HG02938 (cell line): ENCODE measurements at regions not wholly inside any gene's neighbourhood (a gene's known extent, or its start where the extent isn't known, plus 50 kb on each side); places are given as distances from the start of the nearest gene placed in this dataset.
"Not testable (repeated sequence)": the region's sequence is repeated elsewhere in the genome, so short reads cannot be mapped to it uniquely, and the experiment has no call there.

Source experiments
- ATAC-seq: cut with Tn5 transposase; IDR thresholded peaks from one replicate; pipeline ENCODE4 v1.9.1; 2021; ENCODE audit warnings: mild to moderate bottlenecking, moderate library complexity; ENCODE audit not compliant: unreplicated experiment

DNA sequence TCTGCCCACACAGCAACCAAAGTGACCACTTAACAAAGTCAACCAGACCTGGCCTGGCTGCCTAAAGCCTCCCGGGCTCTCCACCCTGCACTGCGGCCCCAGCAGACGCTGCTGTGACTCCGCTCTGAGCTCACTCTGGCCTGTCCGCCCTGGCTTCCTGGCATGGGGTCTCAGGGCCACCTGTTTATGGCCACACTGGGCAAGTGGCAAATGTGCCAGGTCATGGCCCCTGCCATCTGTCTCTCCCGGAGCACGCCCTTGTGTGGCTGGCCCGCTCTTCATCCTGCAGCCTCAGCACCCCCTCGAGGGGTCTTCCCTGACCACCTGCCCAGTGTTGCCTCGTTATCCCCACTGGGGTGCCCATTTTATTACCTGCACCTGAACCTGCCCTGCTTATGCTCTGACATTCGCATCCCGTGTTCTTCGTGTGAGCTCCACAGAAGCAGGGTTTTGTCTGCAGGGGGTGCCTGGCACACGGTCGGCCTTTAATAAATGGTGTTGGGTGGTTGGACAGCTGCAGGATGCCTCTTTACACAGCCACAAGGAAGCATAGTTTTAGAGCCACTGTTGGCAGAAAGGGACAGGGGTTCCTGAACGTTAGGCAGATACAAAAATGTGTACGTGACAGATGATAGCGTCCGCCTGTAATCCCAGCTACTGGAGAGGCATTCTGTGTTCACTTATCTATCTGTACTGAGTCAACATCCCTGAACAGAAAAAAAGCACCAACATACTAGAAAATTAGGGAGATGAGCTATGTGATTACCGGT lies 785.6 kb downstream of the TBC1D22A start:
- no peak for ATAC-seq

DNA sequence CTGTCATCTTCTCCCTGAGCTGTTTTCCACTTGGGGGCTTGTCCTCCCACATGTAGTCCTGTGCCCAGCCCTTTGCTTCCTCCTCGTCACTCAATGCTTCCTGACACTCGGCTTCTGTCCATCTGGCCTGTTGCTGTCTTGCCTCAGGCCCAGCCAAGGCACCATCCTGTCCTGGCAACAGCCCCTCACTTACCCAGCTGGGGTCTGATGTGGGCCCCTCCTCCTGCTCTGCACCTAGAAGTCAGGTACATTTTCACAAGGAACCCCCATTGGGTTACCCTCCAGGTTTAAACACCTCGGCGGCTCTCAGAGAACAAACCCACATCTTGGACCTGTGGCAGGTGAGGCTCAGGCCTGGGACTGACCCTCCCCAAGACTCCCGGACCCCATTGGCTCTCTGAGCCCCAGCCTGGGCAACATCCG lies 784.8 kb downstream of the TBC1D22A start:
- no peak for ATAC-seq

DNA sequence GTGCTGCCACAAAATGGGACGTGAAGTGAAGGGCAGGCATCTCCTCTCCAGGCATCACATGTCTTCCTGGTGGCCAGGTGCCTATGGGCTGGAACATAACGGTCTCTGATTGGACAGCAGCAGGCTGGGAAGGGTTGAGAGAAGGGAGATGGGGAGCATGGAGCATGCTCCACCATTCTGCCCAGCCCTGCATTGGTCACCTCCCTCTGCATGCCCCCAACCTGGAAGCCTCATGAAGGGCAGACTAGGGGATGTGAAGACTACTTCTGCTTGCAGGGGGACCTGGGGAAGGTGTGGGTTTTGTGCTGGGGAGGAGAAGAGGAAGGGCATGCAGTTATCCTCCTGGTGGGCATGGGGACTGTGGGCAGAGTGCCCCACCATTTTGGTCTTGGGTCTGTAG lies 782.2 kb downstream of the TBC1D22A start:
- no peak for ATAC-seq

DNA sequence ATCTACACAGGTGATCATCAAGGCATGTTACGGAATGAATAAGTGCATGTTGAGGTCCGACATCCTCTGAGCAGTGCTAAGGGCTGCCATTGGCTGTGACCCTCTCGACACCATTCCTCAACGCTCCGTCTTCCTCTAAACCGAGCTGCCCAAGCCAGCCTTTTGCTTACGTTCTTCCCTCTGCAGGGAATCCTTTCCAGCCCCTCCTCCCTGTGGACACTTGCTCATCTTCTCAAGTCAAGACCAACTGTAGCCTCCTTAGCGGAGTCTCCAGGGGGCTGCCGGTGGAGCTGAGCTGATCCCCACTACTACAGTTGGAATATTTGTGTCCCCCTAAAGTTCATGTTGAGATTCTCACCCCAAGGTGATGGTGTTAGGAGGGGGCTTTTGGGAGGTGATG lies 781.0 kb downstream of the TBC1D22A start:
- ATAC-seq = no peak

DNA sequence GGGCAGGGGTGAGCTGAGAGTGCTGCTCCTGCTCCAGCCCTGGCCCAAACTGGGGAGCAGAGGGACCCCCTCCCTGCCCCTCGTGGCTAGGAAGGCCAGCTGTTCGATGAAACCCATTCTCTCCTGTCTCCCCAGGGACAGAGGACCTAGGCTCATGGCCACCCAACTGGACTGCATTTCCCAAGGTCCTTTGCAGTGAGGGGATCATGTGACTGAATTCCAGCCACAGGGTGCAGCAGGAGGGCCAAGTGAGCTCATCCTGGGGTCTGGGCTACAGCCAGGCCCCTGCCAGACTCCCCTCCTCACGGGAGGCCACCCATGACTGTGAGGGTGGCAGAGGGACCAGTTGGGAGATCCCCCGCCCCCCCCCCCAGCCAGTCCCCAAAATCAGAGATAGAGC lies 777.6 kb downstream of the TBC1D22A start:
- ATAC-seq = no peak

DNA sequence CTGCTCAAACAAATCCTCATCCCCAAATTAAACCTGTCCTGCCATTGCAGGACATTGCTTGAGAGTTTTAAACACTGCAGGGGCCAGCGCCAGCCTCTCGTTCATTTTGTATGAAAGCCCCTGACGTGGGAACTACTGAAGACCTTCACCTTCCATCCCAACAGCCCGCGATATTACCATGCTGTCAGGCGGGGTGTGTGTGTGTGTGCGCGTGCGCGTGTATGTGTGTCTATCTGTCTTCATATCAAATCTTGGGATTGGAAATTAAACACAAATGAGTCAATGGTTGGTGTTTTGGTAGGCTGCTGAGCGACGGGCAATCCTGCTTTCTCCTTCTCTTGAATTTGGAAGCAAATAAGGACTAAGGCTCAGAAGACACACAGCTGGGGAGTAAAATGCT lies 776.9 kb downstream of the TBC1D22A start:
- no peak for ATAC-seq

DNA sequence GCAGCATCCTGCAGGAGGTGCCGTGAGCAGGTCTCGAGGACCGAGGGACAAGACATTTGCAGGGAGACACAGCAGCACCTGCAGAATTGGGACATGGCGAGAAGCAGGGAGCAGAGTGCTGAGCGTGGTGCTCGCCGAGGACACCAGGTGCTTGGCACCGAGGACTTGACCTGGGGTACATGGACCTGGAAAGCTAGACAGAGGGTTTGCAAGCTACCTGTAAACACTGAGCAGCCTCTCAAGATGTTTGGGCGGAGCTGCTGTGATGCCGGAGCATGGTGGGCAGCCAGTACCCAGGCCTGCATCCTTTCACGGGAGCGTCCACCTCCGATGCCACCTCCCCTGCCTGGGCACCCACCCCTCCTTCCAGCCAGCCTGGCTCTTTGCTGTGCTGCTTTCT lies 773.2 kb downstream of the TBC1D22A start:
- no peak for ATAC-seq

DNA sequence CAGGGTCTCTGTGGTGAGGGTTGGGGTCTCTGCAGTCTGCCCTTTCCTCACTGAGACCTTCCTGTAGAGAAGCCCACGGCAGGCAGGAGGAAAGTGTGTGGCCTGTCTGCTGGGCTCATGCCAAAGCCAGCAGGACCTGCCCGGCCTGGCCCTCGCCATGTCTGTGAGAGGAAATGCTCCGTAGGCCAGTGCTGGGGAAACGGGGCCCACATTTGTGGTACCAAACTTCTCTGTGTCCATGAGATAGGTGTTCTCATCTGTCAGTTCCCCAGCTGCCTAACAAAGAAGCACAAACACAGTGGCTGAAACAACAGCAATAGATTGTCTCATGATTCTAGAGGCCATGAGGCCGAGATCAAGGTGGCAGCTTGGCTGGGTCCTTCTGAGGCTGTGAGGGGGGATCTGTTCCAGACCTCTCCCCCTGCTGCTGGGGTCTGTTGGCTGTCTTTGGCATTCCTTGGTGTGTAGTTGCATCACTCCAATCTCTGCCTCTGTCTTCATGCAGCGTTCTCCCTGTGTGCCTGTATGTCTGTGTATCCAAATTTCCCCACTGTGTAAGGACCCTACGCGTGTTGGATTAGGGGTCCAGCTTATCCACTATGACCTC lies 772.5 kb downstream of the TBC1D22A start:
- no peak for ATAC-seq

DNA sequence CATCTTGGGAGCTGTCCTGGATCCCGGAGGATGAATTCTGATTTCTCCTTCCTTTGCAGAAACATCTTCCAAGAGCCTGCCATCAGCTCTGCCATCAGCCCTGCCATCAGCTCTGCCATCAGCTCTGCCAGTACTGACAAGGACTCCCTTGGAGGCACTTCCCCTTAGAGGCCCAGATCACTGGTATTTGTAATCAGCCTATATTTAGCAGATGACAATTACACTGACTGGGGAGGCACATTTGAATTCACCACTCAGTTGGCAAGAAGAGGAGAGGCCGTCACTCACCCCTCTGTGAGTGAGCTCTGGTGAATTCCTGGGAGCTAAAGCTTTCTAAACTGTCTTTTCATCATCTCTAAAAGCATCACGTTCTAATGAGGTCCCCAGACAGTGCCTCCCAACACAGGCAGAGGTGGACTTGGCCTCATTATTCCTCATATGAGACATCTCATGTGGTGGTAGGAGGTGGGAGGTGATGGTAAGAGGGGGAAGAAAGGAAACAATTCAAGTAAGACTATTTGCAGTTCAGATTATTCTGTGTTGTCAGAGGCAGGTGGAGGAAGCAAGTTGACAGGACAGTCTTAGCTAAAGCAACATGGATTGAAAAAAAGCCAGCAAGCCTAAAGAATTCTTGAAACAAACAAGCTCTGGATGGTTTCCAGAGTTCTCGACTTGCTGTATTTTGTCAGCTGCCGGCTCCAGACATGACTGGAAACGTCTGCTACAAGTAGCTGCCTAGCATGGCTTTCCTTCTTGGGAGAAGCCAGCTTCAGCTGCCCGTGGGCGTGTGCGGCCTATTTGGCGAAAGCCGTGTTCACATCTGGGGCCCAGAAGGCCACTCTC lies 771.7 kb downstream of the TBC1D22A start:
- no peak for ATAC-seq

DNA sequence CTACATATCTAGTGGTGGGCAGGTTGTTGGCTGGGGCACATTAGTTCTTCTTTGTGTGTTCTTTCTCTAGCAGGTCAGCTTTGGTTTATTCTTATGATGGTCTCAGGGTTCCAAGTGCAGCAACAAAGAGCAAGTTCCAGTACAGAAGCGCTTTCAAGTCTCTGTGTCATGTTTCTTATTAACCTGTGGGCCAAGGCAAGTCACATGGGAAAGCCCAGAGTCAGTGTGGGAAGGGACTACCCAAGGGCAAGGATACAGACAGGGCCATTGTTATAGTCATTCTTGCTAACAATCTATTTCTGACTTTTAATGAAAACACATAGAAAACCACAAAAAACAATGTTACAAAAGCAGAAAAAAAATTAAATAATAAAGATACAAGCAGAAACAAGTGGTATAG lies 754.6 kb downstream of the TBC1D22A start:
- ATAC-seq = no peak

DNA sequence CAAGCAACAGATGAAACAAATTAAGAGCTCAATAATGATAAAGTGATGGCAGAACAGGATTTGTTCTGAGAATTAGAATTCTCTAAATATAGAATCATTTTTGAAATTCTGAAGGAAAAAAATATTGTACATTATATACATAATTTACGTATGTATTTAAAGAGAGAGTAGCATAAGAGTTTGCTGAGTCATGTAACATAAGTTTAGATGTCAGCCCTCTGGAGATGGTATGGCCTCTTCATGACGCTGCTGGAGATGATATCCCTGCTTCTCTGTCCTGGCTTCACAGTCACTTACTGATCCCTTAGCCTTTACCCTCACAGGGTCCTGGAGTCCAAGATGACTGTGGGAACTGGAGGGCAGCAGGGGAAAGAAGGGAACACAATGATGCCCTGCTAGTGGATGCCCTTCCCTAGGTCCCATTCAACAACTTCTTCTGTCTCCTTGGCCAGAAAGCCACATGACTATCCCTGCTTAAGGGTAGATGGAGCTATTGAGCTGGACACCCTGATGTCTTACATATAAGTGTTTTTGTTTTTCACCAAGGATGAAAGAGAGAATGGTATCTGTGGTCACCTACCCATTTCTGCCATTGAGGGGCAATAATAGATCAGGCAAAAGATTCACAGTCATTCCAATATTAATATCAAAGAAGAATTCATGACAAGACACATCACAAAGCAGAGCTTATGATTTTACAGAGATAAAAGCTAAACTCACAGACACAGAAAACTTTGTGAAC lies 753.1 kb downstream of the TBC1D22A start:
- no peak for ATAC-seq

DNA sequence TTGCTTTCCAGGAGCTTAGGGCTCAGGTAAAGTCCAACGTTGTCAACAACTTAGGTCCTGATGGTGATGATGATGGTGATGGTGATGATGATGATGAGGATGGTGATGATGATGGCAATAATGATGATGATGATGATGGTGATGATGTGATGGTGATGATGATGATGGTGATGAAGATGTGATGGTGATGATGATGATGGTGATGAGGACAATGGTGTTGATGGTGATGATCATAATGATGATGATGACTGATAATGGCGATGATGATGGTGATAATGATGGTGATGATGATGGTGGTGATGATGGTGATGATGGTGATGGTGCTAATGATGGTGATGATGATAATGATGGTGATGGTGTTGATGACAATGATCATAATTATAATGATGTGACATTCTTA lies 750.2 kb downstream of the TBC1D22A start:
- ATAC-seq = no peak

DNA sequence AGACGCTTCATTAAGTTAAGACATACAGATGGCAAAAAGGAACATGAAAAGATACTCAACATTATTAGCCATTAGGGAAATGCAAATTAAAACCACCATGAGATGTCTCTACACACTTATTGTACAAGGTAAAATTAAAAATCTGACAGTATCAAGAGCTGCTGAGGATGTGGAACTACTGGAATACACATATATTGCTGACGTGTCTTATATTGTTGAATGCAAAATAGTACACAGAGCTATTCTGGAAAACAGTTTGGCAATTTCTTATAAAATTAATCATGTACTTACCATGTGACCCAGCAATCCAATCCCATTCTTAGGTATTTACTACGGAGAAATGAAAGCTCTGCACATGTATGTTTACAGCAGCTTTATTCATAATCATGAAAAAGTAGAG lies 742.5 kb downstream of the TBC1D22A start:
- no peak for ATAC-seq

DNA sequence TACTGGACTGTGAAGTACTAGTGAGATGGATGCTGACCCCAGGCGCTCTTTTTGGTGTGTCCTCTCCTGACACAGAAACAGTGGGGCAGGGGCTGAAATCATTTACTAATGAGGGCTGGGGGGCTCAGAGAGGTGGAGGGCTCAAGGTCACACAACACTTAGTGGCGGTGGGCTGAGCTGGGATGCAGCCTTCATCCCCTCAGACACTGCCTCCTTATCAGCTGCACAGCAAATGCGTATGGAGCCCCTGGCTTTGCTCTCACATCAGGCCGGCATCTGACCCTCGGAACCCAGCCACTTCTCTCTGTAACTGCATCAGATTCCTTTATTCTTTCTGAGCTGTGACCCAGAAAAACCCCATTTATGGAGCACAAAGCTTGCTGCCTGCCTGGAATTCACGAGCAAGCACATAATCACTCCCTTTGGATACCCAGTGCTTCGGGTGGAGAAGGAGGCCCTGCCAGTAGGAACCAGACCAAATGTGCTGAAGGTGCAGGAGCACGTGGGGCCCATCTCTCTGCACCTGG lies 736.6 kb downstream of the TBC1D22A start:
- ATAC-seq = no peak

DNA sequence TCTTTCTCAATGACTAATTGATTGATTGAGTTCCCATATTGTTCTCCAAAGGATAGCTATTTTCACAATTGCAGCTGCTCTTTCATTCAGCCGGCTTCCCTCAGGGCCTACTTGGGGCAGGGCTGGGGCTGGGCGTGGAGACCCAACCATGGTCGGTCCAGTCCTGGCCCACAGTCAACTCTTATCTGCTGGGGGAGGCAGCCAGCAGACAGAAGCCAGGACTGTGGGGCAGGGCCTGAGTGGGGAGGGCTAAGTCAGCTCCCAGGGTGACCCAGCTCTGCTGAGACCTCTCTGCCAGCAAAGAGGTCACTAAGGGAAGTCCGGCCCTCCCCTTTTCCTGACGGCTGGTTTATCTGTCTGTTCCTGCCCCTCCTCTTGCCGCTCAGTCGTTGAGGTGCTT lies 735.2 kb downstream of the TBC1D22A start:
- ATAC-seq = no peak

DNA sequence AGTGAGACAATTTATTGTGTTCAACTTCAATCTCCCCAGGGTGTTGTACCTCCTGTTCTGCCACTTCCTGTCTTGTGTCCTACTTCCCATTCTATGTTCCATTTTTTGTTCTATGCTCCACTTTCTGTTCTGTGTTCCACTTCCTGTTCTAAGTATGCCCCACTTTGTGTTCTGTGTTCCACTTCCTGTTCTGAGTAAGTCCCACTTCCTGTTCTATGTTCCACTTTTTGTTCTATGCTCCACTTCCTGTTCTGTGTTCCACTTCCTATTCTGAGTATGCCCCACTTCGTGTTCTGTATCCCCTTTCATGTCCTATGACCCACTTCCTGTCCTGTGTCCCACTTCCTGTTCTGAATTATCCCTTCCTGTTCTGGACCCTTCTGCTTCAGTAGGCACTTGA lies 732.7 kb downstream of the TBC1D22A start:
- ATAC-seq = no peak

DNA sequence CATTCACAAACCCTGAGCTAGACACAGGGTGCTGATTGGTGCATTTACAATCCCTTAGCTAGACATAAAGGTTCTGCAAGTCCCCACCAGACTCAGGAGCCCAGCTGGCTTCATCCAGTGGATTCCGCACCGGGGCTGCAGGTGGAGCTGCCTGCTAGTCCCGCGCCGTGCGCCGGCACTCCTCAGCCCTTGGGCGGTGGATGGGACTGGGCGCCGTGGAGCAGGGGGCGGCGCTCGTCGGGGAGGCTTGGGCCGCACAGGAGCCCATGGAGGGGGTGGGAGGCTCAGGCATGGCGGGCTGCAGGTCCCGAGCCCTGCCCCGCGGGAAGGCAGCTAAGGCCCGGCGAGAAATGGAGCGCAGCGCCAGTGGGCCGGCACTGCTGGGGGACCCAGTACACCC lies 725.7 kb downstream of the TBC1D22A start:
- ATAC-seq = not testable (repeated sequence)

DNA sequence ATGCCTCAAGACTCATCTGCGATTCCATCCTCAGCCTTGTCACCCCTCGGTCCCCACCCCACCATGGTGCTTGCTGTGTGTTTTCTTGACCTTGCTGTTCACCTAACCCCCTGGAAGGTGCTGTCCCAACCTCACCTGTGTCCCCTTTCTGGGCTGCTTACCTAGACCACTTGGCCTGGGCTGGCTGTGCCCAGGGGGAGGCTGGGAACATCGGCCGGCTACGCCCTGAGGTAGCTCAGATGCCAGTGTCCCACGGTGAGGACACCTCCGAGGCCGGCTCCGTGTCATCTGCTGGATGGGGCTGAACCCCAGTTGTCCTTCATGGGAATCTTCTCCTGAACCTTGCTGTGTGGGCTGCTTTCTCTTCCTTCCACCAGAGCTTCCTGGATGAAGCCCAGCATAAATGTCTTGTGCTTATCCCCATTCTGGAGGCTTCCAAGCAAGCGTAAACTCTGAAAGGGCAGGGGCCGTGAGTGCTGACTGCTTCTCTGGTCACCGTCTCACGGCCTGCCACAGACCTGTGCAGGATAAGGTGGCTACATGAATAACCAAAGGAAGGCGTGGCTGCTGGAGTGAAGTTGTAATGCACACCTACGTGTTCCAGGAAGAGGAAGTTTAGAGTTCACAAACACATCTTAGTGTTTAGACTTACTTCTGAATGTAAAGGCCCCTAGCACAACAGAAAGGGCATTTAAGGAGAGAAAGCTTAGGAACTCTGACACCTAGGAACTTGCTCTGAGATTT lies 724.3 kb downstream of the TBC1D22A start:
- no peak for ATAC-seq

DNA sequence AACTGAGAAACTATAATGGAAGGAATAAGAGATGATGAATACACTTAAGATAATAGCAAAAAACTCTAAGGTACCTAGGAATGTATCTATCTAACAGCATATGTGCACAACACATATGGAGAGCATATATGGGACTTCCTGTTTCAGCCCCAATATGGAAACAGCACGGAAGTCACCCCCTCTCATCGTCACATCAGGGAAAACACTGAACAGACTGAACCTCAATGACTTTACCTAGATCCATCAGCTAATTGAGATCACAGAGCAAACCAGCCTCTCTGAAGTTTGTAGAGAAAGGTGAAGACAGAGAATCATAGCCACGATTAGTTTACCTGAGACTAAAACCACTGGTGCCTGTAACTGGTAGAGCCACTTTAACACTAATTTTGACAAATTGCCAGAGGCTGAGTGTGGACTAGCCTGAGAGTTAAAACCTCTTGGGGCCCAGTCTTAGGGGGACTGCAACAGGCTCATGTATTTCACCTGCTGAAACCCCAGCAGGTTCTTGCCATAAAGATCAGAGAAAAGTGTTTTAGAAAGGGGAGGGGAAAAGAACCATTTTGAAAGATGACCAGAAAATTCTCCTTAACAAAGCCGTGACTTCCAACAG lies 722.6 kb downstream of the TBC1D22A start:
- ATAC-seq = no peak

DNA sequence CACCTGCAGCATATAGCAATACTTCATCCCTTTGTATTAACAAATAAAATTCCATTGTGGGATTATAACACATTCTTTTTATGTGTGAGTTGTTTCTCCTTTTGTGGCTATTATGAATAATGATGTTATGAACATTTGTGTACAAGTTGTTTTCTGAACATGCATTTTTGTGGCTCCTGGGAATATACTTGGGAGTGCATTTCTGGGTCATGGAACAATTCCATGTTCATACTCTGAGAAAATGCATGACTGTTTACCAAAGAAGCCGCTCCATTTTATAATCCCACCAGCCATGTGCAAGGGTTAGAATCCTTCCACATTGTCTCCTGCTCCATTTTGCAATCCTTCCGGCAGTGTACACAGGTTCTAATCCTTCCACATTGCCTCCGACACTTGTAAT lies 713.8 kb downstream of the TBC1D22A start:
- no peak for ATAC-seq
